GM21717 (cell line): ENCODE measurements at regions not wholly inside any gene's neighbourhood (a gene's known extent, or its start where the extent isn't known, plus 50 kb on each side); places are given as distances from the start of the nearest gene placed in this dataset.

ENCODE experiments used
- ATAC-seq: cut with Tn5 transposase; IDR thresholded peaks from one replicate; pipeline ENCODE4 v1.9.1; 2021; ENCODE audit warnings: mild to moderate bottlenecking, moderate library complexity; ENCODE audit not compliant: unreplicated experiment

GRCh38 chr2:181332044-181332605 is 125.1 kb upstream of the ITGA4 start:
- ATAC-seq, result no peak

DNA sequence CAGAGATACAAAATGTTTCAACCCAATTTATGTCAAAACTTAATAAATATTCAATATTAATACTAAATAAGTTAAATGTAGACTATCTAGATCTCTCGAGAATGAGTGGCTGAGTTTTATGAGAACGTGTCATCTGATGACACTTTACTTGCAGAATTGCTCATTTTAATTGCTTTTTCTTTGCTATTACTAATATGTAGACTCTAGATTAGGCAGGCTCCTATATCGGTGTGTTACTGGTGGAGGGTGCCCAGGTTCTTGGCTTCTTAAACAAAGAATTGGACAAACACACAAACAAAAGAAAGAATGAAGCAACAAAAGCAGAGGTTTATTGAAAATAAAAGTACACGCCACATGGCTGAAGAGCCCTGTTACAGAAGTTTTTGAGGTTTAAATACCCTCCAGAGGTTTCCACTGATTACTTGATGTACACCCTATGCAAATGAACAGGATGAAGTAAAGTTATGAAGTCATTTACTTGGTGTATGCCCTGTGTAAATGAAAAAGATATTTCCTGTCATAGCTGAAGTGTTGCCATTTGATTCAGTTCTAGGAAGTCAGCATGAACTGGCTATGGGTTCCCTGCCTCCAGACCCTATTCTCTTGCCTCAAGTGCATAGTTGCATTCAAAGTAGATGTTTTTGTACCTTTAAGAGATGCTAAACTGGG is 122.9 kb upstream of the ITGA4 start:
- ATAC-seq, result no peak

DNA sequence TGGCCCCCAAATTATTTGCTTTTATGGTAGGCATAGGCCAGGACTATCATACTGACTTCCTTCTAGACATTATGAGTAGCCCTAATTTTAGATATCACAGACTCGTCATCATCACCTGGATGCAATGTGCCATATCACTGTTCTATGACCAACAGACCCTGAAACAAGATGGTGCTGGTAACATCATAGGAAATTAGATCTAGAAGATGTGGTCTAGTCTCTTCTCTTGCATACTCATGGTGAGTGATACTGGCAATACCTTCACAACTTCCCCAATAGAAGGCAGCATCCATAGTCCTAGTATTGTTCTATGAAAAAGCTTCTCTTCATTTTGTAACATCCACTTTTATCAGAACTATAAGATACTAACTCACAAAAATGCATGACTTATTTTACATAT is 116.3 kb upstream of the ITGA4 start:
- no peak for ATAC-seq

DNA sequence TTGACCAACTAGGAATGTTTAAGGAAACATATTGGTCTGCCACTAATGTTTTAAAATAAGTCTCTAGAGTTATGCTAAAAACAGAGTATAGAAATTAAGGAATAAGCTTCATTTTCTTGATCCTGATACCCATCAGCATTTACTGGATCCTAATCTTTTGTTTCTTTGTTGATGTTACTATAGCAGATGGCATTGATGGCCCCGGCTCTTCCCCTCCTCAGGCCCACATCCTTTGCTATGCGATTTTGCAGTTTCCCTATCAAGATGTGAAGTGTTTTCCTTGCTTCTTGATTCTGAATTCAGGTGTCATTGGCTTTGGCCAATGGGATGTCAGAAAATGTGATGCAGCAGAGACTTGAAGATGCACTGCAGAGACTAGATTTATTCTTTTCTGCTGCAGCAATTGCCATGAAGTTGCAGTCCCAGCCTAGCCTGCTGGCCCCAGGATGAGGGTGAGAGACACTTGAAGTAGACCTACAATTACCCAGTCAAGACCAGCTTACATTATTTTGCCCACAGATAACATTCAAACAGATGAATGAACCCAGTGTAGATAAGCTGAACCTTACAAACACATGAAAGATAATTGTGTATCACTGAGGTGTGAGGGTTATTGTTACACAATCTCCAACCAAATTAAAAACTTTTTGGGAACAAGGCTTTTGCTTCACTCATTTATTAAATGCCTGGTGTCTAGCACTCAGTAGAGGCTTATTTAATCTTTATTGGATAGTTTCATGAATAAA is 115.2 kb upstream of the ITGA4 start:
- ATAC-seq, result no peak

DNA sequence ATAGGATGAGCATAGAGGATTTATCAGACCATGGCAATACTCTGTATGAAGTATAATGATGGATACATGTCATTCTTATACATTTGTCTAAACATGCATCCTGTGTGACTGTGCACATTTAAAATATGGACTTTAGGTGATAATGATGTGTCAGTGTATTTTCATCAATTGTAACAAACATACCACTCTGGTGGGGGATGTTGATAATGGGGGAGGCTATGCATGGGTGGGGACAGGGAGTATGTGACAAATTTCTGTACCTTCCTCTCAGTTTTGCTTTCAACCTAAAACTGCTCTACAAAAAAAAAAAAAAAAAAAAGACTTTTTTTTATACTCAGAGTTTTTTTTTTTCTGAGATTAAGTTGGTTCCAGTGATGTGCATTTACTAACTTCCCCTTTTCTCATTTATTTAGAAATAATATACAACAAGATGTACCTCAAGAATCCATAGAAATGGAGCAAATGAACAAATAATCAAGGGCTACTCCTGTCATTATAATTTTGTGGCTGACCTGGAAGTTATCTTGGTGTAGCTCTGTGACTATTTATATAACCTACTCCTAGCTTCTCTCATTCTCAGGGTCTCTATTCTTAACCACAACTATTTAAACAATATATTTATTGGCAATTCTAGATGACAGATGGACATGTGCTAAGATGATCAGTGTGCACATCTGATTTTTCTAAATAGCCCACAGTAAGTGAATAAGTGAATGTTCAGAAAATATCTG is 108.9 kb upstream of the ITGA4 start:
- peak; percentile 93 for ATAC-seq

- no peak for ATAC-seq
Measured at GRCh38 chr2:181352158-181352557, 105.0 kb upstream of the ITGA4 start.

- ATAC-seq, result no peak
Measured at GRCh38 chr2:181354626-181355025, 102.6 kb upstream of the ITGA4 start.

DNA sequence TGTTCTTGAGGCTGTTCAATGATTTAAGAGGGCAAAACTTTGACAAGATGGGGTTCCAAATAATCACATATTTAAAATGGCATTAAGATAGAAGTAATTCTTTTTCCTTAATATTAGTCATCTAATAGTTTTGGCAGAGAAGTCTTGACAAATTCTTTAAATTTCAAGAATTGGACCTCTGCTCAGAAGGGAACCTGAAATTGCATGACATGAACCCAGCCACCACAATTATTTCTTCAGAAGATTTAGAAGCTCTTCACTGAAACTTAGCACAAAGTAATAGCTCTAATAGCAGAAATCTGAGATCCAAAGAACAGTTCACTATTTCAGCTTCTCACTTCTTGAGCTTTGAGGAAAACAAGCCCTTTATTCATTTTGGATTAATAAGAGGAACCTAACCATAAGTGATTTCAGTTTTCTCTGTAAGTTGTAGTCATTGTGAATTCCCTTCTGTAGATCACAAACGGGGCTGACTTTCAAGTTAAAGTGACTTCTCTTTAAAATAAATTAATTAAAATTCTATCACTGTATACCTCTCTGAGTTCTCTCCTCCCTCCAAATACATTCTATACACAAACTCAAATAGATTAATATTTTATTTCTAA is 100.6 kb upstream of the ITGA4 start:
- no peak for ATAC-seq

- ATAC-seq, result peak; percentile 62
Measured at GRCh38 chr2:181357979-181358378, 99.2 kb upstream of the ITGA4 start.

DNA sequence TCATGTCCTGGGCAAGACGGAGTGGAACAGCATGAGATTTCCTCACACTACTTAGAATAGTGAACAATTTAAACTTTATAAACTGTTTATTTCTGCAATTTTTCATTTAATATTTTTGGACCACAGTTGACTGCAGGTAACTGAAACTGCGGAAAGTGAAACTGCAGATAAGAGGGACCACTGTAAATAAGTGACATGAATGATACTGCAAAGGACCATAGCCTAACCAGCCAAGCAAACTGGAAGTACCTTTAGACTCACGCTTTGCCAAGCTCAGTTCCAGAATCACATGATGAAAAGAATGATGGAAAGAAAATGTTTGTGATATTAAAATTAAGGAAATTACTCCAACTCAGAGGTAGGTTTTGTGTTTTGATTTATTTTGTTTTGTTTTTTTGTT is 94.6 kb upstream of the ITGA4 start:
- no peak for ATAC-seq

DNA sequence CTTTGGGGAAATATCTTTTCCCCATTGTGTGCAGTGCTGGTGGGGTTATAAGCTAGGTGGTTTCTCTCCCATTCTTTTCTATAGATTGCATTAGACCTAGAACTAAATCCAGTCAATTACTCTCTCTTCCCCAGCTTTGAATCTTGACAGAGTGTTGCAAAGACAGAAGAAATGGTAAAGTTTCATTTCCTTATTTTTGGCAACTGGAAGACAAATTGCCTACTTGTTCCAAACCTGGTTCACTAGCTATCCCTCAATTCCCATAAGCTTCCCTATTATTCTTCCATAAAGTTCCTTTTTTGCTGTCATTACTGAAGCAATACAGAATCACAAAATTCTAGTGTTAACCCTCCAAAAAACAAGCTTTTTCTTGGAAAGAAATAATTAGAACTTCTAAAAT is 94.0 kb upstream of the ITGA4 start:
- no peak for ATAC-seq

DNA sequence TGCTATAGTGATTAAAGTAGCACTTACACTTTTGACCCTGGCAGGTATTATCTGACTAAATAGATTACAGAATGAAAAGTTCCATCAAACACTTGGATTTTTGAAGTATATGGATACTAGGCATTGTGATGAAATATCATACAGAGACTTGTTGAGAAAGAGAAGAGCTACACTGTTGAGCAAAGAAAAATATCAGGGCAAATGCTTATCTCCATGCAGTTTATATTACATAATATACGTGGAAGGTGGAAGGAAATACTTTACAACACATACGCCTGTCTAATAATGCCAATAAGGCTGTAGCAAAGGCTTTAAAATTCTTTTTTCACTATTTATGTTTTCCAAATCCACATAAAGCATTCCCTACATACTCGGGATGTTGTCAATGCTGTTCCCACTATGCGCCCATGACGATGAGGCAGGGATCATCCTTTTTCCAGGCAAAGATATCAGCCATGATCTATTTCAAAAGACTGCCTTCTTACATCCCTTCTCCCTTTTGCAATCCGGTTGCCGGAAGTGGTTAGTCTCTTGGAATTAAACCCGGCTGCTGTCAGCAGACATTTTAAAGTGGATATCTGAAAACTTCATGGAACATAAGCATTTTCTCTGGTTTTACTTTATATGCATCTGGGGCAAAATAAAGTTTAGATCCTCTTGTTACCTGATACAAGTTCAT is 92.6 kb upstream of the ITGA4 start:
- no peak for ATAC-seq

DNA sequence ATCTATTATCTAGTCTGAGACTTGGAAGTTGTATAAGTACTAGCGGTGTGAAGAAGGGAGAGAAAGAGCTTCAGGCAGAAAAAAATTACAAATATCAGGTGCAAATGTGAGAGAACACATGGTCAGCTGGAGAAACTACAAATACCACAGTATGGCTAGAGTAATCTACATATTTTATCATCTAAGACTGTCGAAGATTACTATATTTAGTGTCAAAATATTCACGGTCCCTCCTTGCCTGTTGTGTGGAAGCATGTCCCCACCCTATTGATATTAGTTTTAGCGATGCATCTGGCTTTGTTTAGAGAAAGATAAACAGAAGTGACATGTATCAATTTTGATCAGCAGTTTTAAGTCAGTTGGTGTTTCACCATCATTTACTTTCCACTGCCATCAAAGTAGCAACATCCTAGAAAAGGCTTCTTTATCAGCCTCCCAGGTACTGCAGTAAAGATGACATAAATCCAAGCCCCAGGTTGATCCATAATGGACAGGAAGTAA is 90.5 kb upstream of the ITGA4 start:
- no peak for ATAC-seq

- ATAC-seq, result no peak
Measured at GRCh38 chr2:181367411-181367810, 89.8 kb upstream of the ITGA4 start.

- ATAC-seq, result no peak
Measured at GRCh38 chr2:181367906-181368435, 89.2 kb upstream of the ITGA4 start.

DNA sequence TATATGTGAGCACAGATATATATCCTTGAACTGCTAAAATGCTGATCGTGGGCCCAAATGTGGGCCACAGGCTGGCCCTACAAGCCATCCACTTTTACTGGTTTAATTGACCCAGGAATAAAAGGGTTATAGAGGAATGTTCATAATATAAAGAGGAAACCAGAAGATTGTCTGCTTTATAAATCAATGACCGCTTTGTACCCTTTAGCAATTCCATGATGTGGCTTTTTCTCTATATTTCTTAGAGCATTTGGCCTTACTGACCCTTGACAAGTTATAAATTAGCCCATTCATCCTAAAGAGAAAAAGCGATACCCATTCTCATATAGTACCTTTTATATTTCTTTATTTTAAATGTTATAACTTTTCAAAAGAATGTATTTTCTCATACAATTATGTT is 87.1 kb upstream of the ITGA4 start:
- no peak for ATAC-seq

- ATAC-seq, result no peak
Measured at GRCh38 chr2:181371195-181371594, 86.0 kb upstream of the ITGA4 start.

DNA sequence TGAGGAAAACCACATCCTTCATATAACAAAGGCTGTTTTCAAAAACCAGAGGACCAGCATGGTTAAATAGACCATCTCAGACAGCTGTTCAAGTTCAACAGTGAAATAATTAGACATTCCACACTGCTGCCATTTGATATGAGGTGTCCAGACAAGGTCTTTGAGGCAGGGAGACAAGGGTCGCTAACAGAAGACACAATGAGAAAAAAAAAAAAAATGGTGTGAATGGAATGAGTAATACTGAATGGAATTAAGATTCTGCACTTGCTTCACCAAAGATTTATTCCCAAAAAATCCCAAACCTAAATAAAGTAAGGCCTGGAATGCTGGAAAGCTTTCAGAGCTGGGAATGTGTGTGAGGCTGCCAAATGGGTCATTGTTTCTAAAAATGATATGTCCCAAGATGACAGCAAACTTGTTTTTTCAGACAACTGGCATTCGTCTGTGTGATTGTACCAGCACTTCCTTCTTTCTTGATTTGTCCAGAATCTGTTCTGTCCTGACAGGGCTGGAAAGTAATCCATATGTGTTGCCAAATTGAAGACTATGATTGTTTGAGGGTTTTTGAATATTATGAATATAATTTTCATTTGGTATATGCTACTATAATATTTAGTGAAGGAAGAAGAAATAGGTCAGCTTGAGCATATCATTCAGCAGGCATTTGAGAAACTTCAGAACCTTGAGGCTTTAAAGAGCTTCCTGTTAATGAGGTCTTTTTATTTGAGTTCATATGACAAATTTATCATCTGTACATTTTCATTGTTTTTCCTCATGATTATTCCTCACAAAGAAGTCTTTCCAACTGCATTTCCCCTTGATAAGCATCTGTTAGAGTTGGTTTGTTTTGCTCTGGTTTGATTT is 85.2 kb upstream of the ITGA4 start:
- ATAC-seq, result no peak

- ATAC-seq, result no peak
Measured at GRCh38 chr2:181372646-181373040, 84.5 kb upstream of the ITGA4 start.
